ENCODE measurements at regions not wholly inside any gene's neighbourhood (a gene's known extent, or its start where the extent isn't known, plus 50 kb on each side); places are given as distances from the start of the nearest gene placed in this dataset.
"Not testable (repeated sequence)": the region's sequence is repeated elsewhere in the genome, so short reads cannot be mapped to it uniquely, and the experiment has no call there.

DNA sequence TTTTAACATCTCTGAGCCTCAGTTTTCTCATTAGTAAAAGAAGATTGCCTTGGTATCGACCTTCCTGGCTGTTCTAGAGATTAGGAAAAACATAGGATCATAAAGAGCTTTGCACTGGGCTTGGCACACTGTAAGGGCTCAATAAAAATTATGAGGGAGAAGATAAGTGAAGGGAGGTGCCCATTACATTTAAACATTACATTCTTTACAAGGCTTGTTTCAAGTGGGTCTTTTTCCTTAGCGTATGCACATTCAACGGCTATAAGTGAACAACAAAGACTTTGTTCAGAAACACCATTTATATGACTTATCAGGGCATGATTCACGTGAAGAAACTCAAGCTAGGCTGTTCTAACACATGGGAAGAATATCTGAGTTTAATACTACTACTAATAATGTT, 351.9 kb upstream of the NPVF start:
- in situ Hi-C loops (cut with HindIII; ENCODE audit: low sequenced_read_pairs): no loop called here

DNA sequence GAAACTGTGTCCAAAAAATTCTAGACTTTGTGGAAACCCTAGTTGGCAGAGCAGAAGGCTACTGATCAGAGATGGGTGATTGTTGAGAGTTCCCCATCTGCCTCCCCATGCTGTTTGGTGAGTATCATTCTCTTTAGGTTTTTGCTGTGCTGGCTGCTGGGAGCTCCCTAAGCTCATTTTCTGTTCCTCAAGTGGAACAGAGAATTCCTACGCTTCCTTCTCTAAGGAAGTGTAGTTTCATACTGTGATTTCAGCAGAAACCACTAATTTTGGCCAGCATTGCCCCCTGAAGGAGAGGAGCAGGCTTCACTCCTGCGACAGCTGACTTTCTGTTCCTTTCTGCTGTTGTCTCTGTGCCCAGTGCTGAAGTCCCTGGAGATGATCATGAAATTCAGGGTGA, 355.3 kb upstream of the NPVF start:
- in situ Hi-C loops (cut with HindIII; ENCODE audit: low sequenced_read_pairs): no loop called here

DNA sequence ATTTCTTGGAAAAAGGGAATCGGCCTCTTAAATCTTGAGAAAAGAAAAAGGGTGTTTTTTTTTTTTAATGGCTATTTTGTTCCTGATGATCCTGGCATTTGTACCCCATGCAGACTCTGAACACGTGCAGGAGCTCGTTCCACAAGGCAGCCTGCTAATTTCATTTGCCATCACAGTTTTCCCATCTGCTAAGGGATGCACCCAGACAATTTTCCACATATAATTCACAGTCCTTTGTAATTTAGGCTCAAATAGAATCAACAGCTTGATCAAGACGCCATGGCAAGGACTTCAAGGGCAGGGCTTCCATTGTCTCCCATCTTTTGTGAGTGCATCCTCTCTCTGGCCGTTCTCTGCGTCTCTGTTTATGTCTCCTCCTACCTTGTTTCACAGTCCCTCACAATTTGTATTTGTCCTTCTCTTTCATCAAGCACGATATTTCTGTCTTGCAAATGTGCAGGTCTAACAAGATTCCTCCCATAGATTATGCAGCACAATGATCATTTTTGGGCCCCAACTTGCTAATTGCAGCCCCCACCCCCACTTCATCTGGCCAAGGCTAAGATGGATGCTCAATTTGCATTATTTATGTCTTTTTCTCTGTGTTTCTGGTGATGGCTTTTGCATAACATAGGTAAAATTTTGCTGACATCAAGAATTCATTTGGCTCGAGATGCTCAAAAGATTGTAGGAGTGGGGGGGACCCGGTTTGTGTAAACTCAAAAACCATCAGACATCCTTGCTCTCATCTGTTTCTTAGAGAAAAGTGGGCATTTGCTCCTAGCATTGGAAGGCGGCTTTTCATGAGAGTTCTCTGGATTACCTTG, 356.0 kb upstream of the NPVF start:
- in situ Hi-C loops (cut with HindIII; ENCODE audit: low sequenced_read_pairs): no loop called here

DNA sequence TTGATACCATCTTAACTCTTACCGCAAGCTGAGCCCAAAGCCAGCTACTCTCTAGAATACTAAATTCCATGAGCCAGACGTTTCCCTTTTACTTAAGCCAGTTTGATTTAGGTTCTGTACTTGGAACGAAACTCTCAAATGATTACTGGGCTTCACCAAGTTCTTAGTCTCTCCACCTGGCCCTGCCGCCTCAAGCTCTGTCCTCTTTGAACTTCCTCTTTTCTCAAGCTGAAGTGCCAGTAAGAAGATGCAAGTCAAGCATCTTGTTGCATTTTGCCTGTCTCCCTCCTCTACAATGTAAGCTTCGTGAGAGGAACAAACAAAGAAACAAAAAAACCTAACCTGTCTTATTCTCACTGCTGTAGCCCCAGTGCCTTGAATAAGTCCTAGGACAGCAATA, 358.2 kb upstream of the NPVF start:
- in situ Hi-C loops (cut with HindIII; ENCODE audit: low sequenced_read_pairs): no loop called here

DNA sequence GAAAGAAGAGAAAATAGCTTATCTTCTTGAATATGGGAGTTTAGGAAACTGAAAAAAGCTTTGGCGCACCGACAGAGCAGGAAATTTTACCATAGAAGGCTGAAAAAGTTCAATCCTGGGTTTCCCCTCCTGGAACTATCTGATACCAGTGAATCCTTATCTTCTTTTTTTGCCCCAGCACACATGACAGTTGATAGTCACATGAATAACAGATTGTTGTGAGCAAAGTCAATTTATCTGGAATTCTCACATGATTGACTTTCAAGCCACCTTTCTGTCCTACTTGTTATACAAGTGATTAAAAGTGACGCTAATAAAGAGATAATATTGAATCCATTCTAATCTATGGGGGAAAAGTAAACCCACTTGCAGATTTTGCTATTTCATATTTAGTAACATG, 365.8 kb upstream of the NPVF start:
- in situ Hi-C loops (cut with HindIII; ENCODE audit: low sequenced_read_pairs): no loop called here

DNA sequence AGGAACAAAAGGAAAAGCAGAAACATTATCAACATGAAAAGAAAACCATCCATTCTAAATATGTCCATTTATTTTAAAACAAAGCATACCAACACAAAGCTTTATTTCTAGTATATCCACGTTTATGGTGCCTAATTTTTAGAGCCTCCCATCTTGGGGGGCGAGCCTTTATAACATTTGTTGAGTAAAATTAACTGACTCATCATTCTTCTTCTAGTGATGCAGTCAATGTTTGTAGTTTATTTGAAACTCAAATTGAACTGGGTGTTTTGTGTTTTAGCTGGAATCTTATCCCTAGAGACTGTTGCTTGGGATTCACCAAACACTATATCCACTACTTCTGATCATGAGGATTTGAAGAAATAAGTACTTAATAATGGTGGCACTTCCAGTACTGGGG, 366.4 kb upstream of the NPVF start:
- in situ Hi-C loops (cut with HindIII; ENCODE audit: low sequenced_read_pairs): no loop called here

DNA sequence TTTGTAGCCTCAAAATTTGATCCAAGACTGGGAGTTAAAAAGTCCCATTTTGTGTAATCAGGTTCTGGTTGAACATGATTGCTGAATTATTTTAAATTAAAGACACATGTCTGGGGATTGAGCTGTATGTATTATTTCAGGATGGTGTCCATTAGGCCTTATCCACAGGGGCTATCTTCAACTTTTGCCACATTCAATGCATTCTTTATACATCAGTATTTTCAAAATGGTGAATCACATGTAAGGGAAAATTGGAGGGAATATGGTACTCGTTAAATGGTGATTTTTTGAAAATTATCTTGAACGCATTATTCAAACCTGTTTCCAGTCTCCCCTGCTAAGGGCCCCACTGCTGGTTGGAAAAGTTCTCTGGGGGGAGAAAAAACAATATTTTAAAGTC, 367.7 kb upstream of the NPVF start:
- in situ Hi-C loops (cut with HindIII; ENCODE audit: low sequenced_read_pairs): no loop called here

DNA sequence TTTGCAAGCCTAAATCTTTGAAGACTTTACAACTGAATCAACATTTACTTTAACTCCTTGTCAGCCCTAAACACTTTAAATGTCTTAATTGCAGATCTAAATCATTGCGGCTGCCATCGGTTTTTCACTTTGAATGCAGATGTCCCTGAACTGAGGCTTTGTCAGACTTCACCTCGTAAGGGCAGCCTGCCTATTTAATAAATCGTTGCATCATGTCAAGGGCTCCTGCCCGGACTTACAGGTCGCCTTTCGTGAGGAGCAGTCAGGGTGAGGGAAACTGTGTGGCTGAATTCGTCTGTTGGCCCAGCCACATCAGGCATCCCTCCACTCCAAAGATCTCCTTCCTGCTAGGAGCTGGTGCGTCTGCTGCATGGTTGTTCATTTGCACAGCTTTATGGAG, 368.2 kb upstream of the NPVF start:
- in situ Hi-C loops (cut with HindIII; ENCODE audit: low sequenced_read_pairs): no loop called here

DNA sequence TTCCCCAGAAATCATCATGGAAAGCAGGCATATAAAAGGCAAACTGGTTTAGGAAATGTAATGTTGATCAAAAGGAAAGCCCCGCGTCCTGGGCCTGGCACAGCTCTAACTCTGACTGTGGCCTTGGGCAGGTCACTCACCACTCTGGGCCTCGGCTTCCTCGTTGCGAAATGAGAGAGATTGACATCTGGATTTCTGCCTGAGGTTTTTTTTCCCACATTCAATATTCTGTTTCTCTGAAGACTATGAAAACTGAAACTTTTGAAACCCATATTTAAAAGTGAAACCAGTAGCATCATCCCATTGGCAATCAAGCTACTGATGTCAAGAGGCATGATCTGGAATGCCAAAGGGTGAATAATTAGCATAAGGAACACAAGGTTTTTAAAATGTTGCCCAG, 369.7 kb upstream of the NPVF start:
- in situ Hi-C loops (cut with HindIII; ENCODE audit: low sequenced_read_pairs): no loop called here

DNA sequence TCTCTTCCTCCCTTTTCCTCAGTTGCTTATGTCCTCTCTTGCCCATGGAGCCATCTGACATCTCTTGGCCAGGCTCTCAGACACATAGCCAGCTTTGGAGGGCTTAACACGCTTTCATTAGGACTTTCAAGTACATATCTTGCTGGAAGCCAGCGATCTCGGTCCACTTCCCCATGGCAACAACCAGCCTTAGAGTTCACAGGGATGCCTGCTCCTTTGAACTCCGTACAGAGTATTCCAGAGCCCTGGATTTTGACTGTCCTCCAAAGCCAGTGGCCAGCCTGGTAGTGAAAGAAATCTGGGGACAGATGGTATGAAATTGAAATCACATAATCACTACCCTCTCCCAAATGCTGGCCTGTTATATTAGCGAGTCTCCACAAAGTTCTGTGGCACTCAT, 370.5 kb upstream of the NPVF start:
- in situ Hi-C loops (cut with HindIII; ENCODE audit: low sequenced_read_pairs): no loop called here

DNA sequence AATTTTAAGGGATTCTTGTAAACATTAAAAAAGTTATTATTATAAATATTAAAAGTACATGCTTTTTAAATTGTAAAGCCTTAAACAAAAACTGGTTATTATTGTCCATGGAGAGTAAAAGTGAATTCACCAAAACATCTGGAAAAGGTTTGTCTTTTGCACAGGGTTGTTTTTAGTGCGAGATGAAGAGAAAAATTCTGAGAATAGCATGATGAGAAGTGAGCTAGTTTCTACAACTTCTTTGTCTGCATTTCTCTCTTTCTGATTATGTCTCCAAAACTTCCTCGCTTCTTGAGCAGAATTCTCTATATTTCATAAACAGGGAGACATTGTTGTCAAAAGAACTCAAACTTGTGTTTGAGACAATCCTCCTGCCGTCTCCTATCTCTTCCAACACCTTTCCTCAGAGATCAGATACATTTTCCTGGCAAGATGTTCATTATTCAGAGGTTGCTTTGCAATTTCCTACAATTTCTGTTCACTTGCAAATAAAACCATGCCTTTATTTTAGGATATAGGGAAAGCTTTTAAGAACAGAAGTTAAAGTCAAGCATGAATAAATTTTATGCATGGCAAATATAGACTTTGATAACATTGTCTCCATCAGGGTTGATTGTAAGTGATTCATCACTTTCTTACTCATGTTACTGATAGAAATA, 372.1 kb upstream of the NPVF start:
- in situ Hi-C loops (cut with HindIII; ENCODE audit: low sequenced_read_pairs): no loop called here

DNA sequence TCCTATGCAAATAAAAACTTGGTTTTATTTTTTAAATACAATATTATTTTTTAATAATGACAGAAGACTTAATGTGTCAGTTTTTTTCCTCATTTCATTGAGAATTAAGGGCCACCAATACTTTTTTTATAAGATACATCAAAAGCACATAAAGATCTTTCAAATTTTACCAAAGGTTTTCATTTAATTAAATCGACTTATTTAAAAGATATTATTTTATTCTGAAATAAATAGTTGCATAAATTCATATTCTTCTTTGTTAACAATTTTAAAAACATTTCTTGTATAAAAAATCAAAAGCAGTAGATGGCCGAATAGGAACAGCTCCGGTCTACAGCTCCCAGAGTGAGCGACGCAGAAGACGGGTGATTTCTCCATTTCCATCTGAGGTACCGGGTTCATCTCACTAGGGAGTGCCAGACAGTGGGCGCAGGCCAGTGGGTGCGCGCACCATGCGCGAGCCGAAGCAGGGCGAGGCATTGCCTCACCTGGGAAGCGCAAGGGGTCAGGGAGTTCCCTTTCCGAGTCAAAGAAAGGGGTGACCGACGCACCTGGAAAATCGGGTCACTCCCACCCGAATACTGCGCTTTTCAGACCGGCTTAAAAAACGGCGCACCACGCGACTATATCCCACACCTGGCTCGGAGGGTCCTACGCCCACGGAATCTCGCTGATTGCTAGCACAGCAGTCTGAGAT, 374.6 kb upstream of the NPVF start:
- in situ Hi-C loops (cut with HindIII; ENCODE audit: low sequenced_read_pairs): not testable (repeated sequence)

DNA sequence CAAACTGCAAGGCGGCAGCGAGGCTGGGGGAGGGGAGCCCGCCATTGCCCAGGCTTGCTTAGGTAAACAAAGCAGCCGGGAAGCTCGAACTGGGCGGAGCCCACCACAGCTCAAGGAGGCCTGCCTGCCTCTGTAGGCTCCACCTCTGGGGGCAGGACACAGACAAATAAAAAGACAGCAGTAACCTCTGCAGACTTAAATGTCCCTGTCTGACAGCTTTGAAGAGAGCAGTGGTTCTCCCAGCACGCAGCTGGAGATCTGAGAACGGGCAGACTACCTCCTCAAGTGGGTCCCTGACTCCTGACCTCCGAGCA, 375.1 kb upstream of the NPVF start:
- in situ Hi-C loops (cut with HindIII; ENCODE audit: low sequenced_read_pairs): not testable (repeated sequence)

DNA sequence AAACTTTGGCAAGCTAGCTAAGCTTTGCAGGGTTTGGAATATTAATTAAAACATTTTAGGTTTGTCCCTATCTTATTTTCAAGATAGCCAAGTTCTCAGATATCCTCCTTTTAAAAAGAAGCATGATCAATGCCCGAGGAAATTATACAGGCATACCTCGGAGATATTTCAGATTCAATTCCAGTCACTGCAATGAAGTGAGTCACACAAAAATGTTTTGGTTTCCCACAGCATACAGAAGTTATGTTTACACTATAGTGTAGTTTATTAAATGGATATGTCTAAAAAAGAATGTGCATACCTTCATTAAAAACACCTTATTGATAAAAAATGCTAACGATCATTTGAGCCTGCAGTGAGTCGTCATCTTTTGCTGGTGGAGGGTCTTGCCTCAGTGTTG, 382.9 kb upstream of the NPVF start:
- in situ Hi-C loops (cut with HindIII; ENCODE audit: low sequenced_read_pairs): no loop called here

DNA sequence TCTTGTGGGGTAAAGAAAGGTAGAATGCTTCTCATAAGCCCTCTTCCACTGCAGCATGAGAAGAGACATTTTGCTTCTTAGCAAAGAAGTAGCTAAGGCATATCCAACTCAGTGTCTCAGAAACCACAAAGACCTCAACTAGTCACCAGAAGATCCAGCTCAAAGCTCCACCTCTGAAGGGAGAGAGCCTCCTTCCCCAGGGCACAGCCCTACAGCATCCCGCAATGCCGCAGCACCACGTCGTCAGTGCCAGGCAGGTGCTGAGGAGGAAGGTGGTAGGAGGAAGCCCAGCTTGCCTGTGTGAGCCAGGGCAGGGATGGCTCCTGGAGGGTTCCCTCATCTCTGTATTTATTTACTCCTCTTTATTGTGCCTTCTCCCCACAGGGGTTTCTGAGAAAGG, 385.6 kb upstream of the NPVF start:
- in situ Hi-C loops (cut with HindIII; ENCODE audit: low sequenced_read_pairs): no loop called here

DNA sequence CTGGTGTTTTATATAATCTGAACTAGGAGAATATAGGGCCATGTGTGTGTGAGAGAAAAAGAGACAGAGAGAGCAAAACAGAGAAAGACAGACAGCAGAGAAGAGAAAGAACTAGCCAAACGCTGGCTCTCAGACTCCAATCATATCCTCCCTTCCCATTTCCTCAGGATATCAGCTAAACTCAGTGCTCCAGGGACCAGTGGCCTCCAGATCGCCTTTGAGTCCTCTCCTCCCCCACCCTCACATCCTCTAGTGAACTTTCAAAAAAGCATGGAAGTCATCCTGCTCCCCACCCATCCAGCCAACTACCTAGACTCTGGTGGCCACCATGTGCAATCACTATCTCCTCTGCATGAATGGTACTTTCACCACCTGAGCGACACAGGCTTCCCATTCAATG, 386.1 kb upstream of the NPVF start:
- in situ Hi-C loops (cut with HindIII; ENCODE audit: low sequenced_read_pairs): no loop called here

DNA sequence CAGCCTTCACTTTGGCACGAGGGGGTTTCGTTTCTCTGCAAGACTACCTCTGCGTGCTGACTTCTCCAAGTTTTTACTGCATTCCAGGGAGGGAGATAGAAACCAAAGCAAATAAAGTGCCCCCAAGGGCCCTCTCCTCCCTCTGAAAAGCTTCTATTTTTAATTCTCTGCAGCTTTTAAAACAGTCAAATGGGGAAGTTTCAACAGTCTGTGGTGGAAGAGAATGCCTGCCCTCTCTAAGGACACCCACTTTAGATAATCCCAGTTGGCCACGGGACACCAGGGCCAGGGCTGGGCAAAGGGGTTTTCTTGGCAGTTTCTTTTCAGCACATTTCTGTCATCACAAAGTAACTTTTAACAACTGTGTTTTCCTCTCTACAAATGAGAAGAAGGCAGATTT, 386.7 kb upstream of the NPVF start:
- in situ Hi-C loops (cut with HindIII; ENCODE audit: low sequenced_read_pairs): no loop called here

DNA sequence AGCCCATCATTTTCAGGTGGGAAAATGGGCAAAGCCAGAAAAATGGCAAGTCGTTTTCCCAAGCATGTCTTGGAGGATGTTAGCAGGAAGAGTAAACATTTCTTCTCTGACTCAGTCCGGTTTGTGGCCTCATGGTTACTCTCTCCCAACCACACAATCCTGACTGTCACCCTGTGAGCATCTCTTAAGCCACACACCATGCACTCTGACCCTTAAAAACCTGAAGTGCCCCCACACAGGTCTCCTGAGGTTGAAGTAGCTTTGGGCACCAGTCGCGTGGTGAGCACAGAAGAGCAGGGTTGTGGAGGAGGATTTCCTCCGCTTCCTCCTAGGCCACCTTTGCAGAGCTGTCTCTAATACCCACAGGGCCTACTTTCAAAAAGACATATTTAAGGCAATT, 387.3 kb upstream of the NPVF start:
- in situ Hi-C loops (cut with HindIII; ENCODE audit: low sequenced_read_pairs): no loop called here

DNA sequence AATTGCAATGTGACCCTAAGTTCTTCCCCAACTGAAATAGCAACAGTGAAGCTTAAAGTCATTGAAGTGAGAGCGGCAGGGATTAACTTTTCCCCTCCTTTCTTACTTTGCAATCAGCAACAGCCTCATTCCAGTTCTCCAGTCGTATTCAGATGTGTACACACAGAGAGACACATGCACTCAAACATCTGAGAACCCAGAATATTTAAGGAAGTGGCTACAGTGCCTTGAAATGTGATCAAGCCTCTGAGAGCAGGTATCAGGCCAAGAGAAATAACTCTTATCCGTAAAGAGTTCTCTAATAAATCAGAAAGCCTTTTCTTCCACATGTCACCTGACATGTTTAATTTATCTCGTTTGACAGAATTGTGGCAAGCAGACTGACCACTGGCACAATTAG, 388.9 kb upstream of the NPVF start:
- in situ Hi-C loops (cut with HindIII; ENCODE audit: low sequenced_read_pairs): no loop called here

DNA sequence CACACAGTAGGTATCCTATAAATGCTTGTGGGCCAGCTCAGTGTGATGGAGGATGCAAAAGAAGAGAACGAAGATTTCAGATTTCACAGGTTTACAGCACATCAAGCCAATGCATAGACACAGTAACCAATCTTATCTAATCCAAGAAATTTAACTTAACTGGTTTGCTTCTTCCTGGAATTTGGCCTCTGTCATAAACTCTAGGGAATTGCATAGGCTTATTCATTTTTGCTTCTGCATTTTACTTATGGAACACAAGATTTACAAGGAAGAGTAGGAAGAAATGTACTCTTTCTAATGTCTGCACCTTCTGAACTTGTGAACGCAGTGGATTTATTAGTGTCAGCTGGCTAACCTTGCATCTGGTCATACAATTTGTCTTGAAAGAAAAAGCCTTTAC, 389.4 kb upstream of the NPVF start:
- in situ Hi-C loops (cut with HindIII; ENCODE audit: low sequenced_read_pairs): no loop called here

DNA sequence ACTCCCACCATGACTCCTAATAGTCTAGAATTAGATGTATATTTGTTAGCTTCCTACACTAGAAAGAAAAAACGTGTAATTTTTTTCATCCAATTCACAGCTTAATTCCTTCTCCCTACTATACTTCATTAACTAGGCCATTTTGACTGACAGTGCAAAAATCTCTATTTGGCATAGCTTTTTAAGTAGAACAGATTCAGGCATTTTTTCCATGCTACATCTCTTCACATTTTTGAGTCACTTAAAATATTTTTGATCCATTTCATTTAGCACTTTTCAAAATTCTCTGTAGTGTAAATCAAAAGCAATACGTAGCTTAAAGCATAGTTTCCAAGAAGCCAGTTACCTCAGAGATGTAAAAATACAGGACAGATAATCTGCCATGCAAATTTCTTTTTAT, 391.1 kb upstream of the NPVF start:
- in situ Hi-C loops (cut with HindIII; ENCODE audit: low sequenced_read_pairs): no loop called here
